CD4-positive, alpha-beta T cell (primary cell): ENCODE measurements at regions not wholly inside any gene's neighbourhood (a gene's known extent, or its start where the extent isn't known, plus 50 kb on each side); places are given as distances from the start of the nearest gene placed in this dataset.

Experiments used
- ATAC-seq: fragments of 200-7000 bp; cut with Tn5 transposase; one replicate; pipeline ENCODE4 v1.10.0; 2022; ENCODE audit warnings: mild to moderate bottlenecking; ENCODE audit not compliant: poor library complexity
- CTCF ChIA-PET: fragments of 350-600 bp; sonication (Branson Sonifier 250); formaldehyde crosslinking; loops from one replicate; lab custom pipeline; 2021; ENCODE audit warnings: antibody characterized with exemption, inconsistent platforms; lab: Charles Lee
- POLR2A ChIA-PET: fragments of 350-600 bp; sonication (Branson Sonifier 250); formaldehyde crosslinking; loops from one replicate; lab custom pipeline; 2021; ENCODE audit warnings: antibody characterized with exemption, inconsistent platforms; lab: Charles Lee
- DNase-seq, 14 experiments: peaks; one replicate each; pipeline ENCODE4 v3.0.0-alpha.2; 2013 to 2020; ENCODE audit warnings: mixed read lengths in 2 of 14
- H3K27ac ChIP-seq, 2 donors: one replicate each; pipeline versions ENCODE4 v1.5.1 to v1.7.0; 2013; ENCODE audit warnings: low read length in 2 of 2, low read depth in 1 of 2, mild to moderate bottlenecking in 1 of 2
- H3K27me3 ChIP-seq, 2 experiments: 1 replicate in 1 of 2; 2 replicates in 1 of 2; pipeline versions ENCODE4 v1.6.1 to v1.7.0; 2013; ENCODE audit warnings: low read length in 2 of 2, control low read depth in 1 of 2, mild to moderate bottlenecking in 1 of 2, moderate library complexity in 1 of 2; ENCODE audit not compliant: insufficient read depth in 2 of 2, control insufficient read depth in 1 of 2
- H3K36me3 ChIP-seq: one replicate; pipeline ENCODE4 v1.6.1; 2013; ENCODE audit warnings: low read length, control low read depth; ENCODE audit not compliant: insufficient read depth
- H3K4me1 ChIP-seq: one replicate; pipeline ENCODE4 v1.6.1; 2013; ENCODE audit warnings: low read length, control low read depth; ENCODE audit not compliant: insufficient read depth
- H3K4me3 ChIP-seq: one replicate; pipeline ENCODE4 v1.5.1; 2013; ENCODE audit warnings: mild to moderate bottlenecking, low read length, moderate library complexity
- H3K9me3 ChIP-seq, 2 experiments: 1 replicate in 1 of 2; 2 replicates in 1 of 2; pipeline versions ENCODE4 v1.6.1 to v1.7.0; 2013; ENCODE audit warnings: low read length in 2 of 2, mild to moderate bottlenecking in 2 of 2, control low read depth in 1 of 2, moderate library complexity in 1 of 2; ENCODE audit not compliant: control insufficient read depth in 1 of 2, insufficient read depth in 1 of 2
- H3K27ac Mint-ChIP-seq: one replicate; pipeline ENCODE4 v1.8.0; 2020; ENCODE audit warnings: mixed read lengths
- H3K27me3 Mint-ChIP-seq: one replicate; pipeline ENCODE4 v1.8.0; 2021; ENCODE audit warnings: mixed read lengths
- H3K36me3 Mint-ChIP-seq: one replicate; pipeline ENCODE4 v1.8.0; 2021; ENCODE audit warnings: low read depth, mixed read lengths
- H3K4me1 Mint-ChIP-seq: one replicate; pipeline ENCODE4 v1.8.0; 2021; ENCODE audit warnings: low read depth, mixed read lengths
- H3K4me3 Mint-ChIP-seq: one replicate; pipeline ENCODE4 v1.8.0; 2020; ENCODE audit warnings: mild to moderate bottlenecking, mixed read lengths
- H3K9me3 Mint-ChIP-seq: one replicate; pipeline ENCODE4 v1.8.0; 2020; ENCODE audit warnings: mixed read lengths
- CTCF ChIP-seq: fragments of 200-600 bp; IDR thresholded peaks from one replicate; pipeline ENCODE4 v1.8.0; 2022; ENCODE audit warnings: antibody characterized with exemption, mild to moderate bottlenecking
- intact Hi-C, 2 experiments: fragments of 100-400 bp; cut with DNase I in 1 of 2; cut with micrococcal nuclease in 1 of 2; formaldehyde crosslinking; loops; one replicate each; pipeline versions ENCODE4 v1.15.1 to v1.9.0; 2023 to 2025; cut with DNase I, micrococcal nuclease

- TF ChIP-seq CTCF, result no peak
- intact Hi-C loops, result no loop called here
- Histone ChIP-seq H3K4me3 (no peak overlapping the region), H3K27me3 (no peaks in the 10 kb centered on the region), H3K9me3 (no peaks in the 10 kb centered on the region), H3K4me1 (peaks cover 3% of the 10 kb centered on the region), H3K36me3 (no peaks in the 10 kb centered on the region), H3K27ac (no peak overlapping the region)
- Mint-ChIP-seq H3K4me1 (peaks cover 11% of the 10 kb centered on the region), H3K9me3 (no peaks in the 10 kb centered on the region), H3K4me3 (no peak overlapping the region), H3K27ac (no peak overlapping the region), H3K36me3 (no peaks in the 10 kb centered on the region), H3K27me3 (no peaks in the 10 kb centered on the region)
- POLR2A ChIA-PET, result no interaction called here
- ATAC-seq, result no peak
- CTCF ChIA-PET, result no interaction called here
- no peak for DNase-seq
Observed at GRCh38 chr3:106113747-106114146, 244.9 kb upstream of the CBLB start.

GRCh38 chr3:106114220-106114619, 245.4 kb upstream of the CBLB start:
- ChIA-PET CTCF (no interaction called here), POLR2A (no interaction called here)
- no peaks in the 10 kb centered on the region for H3K27me3 ChIP-seq
- H3K4me1 Mint-ChIP-seq, result peaks cover 7% of the 10 kb centered on the region
- H3K4me1 ChIP-seq, result peaks cover 3% of the 10 kb centered on the region
- no peaks in the 10 kb centered on the region for H3K9me3 Mint-ChIP-seq
- H3K9me3 ChIP-seq, result no peaks in the 10 kb centered on the region
- DNase-seq (no peak), ATAC-seq (no peak)
- H3K27ac Mint-ChIP-seq, result no peak overlapping the region
- no peaks in the 10 kb centered on the region for H3K36me3 Mint-ChIP-seq
- intact Hi-C loops, result no loop called here
- H3K36me3 ChIP-seq, result no peaks in the 10 kb centered on the region
- H3K27me3 Mint-ChIP-seq, result no peaks in the 10 kb centered on the region
- no peak for TF ChIP-seq CTCF
- H3K4me3 Mint-ChIP-seq, result no peak overlapping the region
- no peak overlapping the region for H3K27ac ChIP-seq
- no peak overlapping the region for H3K4me3 ChIP-seq

- POLR2A ChIA-PET, result no interaction called here
- Histone ChIP-seq H3K27ac (no peak overlapping the region), H3K4me3 (no peak overlapping the region), H3K9me3 (no peaks in the 10 kb centered on the region), H3K27me3 (no peaks in the 10 kb centered on the region), H3K36me3 (no peaks in the 10 kb centered on the region), H3K4me1 (no peaks in the 10 kb centered on the region)
- intact Hi-C loops, result no loop called here
- Mint-ChIP-seq H3K4me3 (no peak overlapping the region), H3K4me1 (peaks cover 2% of the 10 kb centered on the region), H3K36me3 (no peaks in the 10 kb centered on the region), H3K9me3 (no peaks in the 10 kb centered on the region), H3K27me3 (no peaks in the 10 kb centered on the region), H3K27ac (no peak overlapping the region)
- TF ChIP-seq CTCF, result no peak
- no peak for ATAC-seq
- CTCF ChIA-PET, result no interaction called here
- DNase-seq, result no peak
Observed at GRCh38 chr3:106114848-106115247, 246.0 kb upstream of the CBLB start.
